Breast epithelium (tissue), 4 donors: ENCODE measurements at regions not wholly inside any gene's neighbourhood (a gene's known extent, or its start where the extent isn't known, plus 50 kb on each side); places are given as distances from the start of the nearest gene placed in this dataset.

ENCODE experiments used
- DNase-seq, 2 donors: peaks; one replicate each; pipeline ENCODE4 v3.0.0-alpha.2; 2019; ENCODE audit warnings: low spot score in 2 of 2
- H3K27ac ChIP-seq, 2 donors: fragments of 200-600 bp; sonication (generic) in 1 of 2; one replicate each; pipeline ENCODE4 v1.5.1; 2016 to 2019; ENCODE audit warnings: mild to moderate bottlenecking in 1 of 2
- H3K27me3 ChIP-seq, 2 donors: fragments of 200-600 bp; sonication (generic) in 1 of 2; one replicate each; pipeline versions ENCODE4 v1.5.1 to v1.6.0; 2017 to 2019; ENCODE audit warnings: control low read depth in 1 of 2, mild to moderate bottlenecking in 1 of 2
- H3K36me3 ChIP-seq: fragments of 200-600 bp; one replicate; pipeline ENCODE4 v1.5.1; 2019
- H3K4me1 ChIP-seq, 2 donors: fragments of 200-600 bp; sonication (generic); one replicate each; pipeline ENCODE4 v1.5.1; 2016 to 2019; ENCODE audit warnings: control low read depth in 1 of 2
- H3K4me3 ChIP-seq, 3 donors: fragments of 200-600 bp; sonication (generic); 1 replicate in 2 of 3; 2 replicates in 1 of 3; pipeline ENCODE4 v1.5.1; 2016 to 2019; ENCODE audit warnings: mild to moderate bottlenecking in 3 of 3, moderate library complexity in 2 of 3
- H3K9me3 ChIP-seq, 2 donors: fragments of 200-600 bp; sonication (generic) in 1 of 2; one replicate each; pipeline ENCODE4 v1.5.1; 2016 to 2019; ENCODE audit warnings: control low read depth in 1 of 2
- CTCF ChIP-seq, 3 donors: fragments of 450-650 bp; IDR thresholded peaks; one replicate each; pipeline ENCODE4 v1.5.1; 2016 to 2017; ENCODE audit warnings: antibody characterized with exemption in 3 of 3, mild to moderate bottlenecking in 3 of 3, moderate library complexity in 3 of 3
- POLR2A ChIP-seq: fragments of 450-650 bp; IDR thresholded peaks from one replicate; pipeline ENCODE4 v1.6.1; 2016; ENCODE audit warnings: antibody characterized with exemption, mild to moderate bottlenecking, moderate library complexity
- POLR2AphosphoS5 ChIP-seq, 3 donors: sonication (generic); formaldehyde crosslinking; IDR thresholded peaks; one replicate each; pipeline ENCODE4 v1.6.1; 2017; ENCODE audit warnings: antibody characterized with exemption in 3 of 3
- intact Hi-C: fragments of 100-400 bp; cut with DNase I; formaldehyde crosslinking; loops from one replicate; pipeline ENCODE4 v1.15.1; 2023; ENCODE audit warnings: low total_unique reads

DNA sequence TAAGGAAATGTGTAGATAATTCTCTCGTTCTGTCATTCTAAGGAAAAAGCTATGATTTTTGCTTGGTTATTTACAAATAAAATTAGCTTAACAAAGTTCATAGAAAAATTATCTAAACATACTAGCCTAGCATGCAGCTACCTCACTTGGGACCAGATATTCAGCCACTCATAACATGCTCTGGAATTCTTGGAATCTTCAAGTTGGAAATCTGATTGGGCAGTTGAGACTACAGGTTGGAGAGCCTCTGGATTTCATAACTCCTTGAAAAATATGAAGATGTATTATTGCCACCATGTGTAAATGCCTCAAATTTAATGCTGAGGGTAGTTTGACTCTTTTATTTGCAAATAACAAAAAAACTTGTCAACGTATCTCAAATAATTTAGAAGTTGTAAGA, 132.2 kb upstream of the GULP1 start:
- no peak overlapping the region for H3K4me3 ChIP-seq
- TF ChIP-seq POLR2A = no peak
- TF ChIP-seq CTCF (IDR thresholded peaks at IDR 0.05) = no peak
- no peak for TF ChIP-seq POLR2AphosphoS5 (IDR thresholded peaks at IDR 0.05)
- no peaks in the 10 kb centered on the region for H3K27me3 ChIP-seq
- H3K4me1 ChIP-seq = no peaks in the 10 kb centered on the region
- no peaks in the 10 kb centered on the region for H3K9me3 ChIP-seq
- no peak overlapping the region for H3K27ac ChIP-seq
- intact Hi-C loops = no loop called here
- no peak for DNase-seq
- H3K36me3 ChIP-seq = no peaks in the 10 kb centered on the region

GRCh38 chr2:188170356-188170755, 121.3 kb upstream of the GULP1 start:
- no peaks in the 10 kb centered on the region for H3K4me1 ChIP-seq
- no peaks in the 10 kb centered on the region for H3K9me3 ChIP-seq
- no peaks in the 10 kb centered on the region for H3K36me3 ChIP-seq
- intact Hi-C loops = no loop called here
- TF ChIP-seq POLR2A (no peak), POLR2AphosphoS5 (IDR thresholded peaks at IDR 0.05) (no peak), CTCF (IDR thresholded peaks at IDR 0.05) (no peak)
- no peak overlapping the region for H3K4me3 ChIP-seq
- no peaks in the 10 kb centered on the region for H3K27me3 ChIP-seq
- DNase-seq = no peak
- H3K27ac ChIP-seq = no peak overlapping the region

DNA sequence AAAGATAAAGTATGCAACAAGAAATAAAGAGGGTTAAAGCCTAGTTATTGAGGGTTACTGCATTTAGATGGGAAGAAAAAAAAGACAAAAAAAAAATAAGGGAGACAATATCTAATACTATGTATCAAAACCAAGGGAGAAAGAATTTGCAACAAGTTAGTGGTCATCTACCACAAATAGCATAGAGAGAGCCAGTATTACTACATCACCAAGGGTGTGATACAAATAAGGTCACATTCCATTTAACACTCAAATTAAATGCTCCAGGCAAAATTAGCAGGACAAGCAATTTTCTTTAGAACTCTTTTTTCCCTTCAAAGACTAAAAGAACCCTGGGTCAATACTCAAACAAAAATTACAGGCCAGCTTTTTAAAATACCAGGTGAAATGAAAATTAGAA, 115.1 kb upstream of the GULP1 start:
- Histone ChIP-seq H3K27ac (no peak overlapping the region), H3K36me3 (no peaks in the 10 kb centered on the region), H3K27me3 (no peaks in the 10 kb centered on the region), H3K9me3 (no peaks in the 10 kb centered on the region), H3K4me3 (no peak overlapping the region), H3K4me1 (no peaks in the 10 kb centered on the region)
- no peak for TF ChIP-seq CTCF (IDR thresholded peaks at IDR 0.05)
- no peak for DNase-seq
- intact Hi-C loops = no loop called here

DNA sequence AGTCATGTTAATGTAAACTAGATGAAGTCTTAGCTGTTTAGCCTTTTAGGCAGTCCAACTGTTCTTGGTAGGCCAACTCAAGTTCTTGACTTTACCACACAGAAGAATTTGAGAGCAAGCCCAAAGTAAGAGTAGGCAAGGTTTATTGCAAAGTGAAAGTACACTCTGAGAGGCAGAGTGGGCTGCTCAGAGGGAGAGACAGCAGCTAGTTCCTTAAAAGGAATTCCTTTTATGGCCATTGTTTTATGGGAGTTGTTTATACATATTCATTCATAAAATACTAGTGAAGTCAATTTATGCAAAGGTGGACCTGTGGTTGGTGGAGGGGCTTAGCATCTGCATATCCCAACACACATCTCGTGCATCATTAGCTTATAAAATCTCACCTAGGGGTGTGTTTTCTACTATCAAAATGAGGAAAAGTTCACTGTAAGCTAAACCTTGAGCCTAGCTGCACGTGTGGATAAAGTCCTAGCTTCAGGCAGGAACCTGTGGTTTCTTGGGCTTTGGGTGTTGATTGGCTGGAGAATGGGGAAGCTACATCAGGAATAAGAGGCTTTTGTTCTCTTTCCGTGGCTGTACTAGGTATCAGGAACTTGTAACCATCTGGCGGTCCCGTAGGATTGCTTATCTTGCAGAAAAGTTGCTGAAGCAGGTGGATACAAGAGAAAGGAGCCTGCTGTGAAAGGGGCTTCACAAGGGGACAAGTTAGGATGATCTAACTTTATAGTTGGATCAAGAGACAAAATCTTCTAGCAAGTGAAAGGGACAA, 110.4 kb upstream of the GULP1 start:
- no peak for DNase-seq
- Histone ChIP-seq H3K9me3 (no peaks in the 10 kb centered on the region), H3K4me3 (no peak overlapping the region), H3K4me1 (no peaks in the 10 kb centered on the region), H3K36me3 (no peaks in the 10 kb centered on the region), H3K27me3 (no peaks in the 10 kb centered on the region), H3K27ac (no peak overlapping the region)
- intact Hi-C loops = no loop called here
- TF ChIP-seq POLR2AphosphoS5 (IDR thresholded peaks at IDR 0.05) (no peak), CTCF (IDR thresholded peaks at IDR 0.05) (no peak), POLR2A (no peak)

GRCh38 chr2:188181884-188182283, 109.8 kb upstream of the GULP1 start:
- no peak for DNase-seq
- Histone ChIP-seq H3K36me3 (no peaks in the 10 kb centered on the region), H3K4me1 (no peaks in the 10 kb centered on the region), H3K9me3 (no peaks in the 10 kb centered on the region), H3K27ac (no peak overlapping the region), H3K4me3 (no peak overlapping the region), H3K27me3 (no peaks in the 10 kb centered on the region)
- TF ChIP-seq CTCF (IDR thresholded peaks at IDR 0.05) (no peak), POLR2A (no peak), POLR2AphosphoS5 (IDR thresholded peaks at IDR 0.05) (no peak)
- intact Hi-C loops = no loop called here
